WI38 (cell line): ENCODE measurements at regions not wholly inside any gene's neighbourhood (a gene's known extent, or its start where the extent isn't known, plus 50 kb on each side); places are given as distances from the start of the nearest gene placed in this dataset.

Source experiments
- H3K4me3 ChIP-seq: 2 replicates; pipeline ENCODE4 v1.5.1; 2011; ENCODE audit warnings: low read depth, mild to moderate bottlenecking, control low read depth, low read length
- CTCF ChIP-seq: IDR thresholded peaks from 2 replicates; pipeline ENCODE4 v1.5.1; 2012; ENCODE audit warnings: low read depth, mild to moderate bottlenecking, control low read depth, low read length

- no peak for TF ChIP-seq CTCF
- no peak overlapping the region for H3K4me3 ChIP-seq
Measured at GRCh38 chr2:120465989-120466703, 120.2 kb downstream of the INHBB start.

- H3K4me3 ChIP-seq = no peak overlapping the region
- no peak for TF ChIP-seq CTCF
Measured at GRCh38 chr2:120466704-120467054, 120.7 kb downstream of the INHBB start.

- H3K4me3 ChIP-seq = no peak overlapping the region
- no peak for TF ChIP-seq CTCF
Measured at GRCh38 chr2:120468136-120468535, 122.2 kb downstream of the INHBB start.

GRCh38 chr2:120469426-120469825, 123.5 kb downstream of the INHBB start:
- TF ChIP-seq CTCF = no peak
- no peak overlapping the region for H3K4me3 ChIP-seq

- no peak for TF ChIP-seq CTCF
- H3K4me3 ChIP-seq = no peak overlapping the region
Measured at GRCh38 chr2:120470041-120470965, 124.4 kb downstream of the INHBB start.

- H3K4me3 ChIP-seq = no peak overlapping the region
- no peak for TF ChIP-seq CTCF
Measured at GRCh38 chr2:120471166-120471565, 125.2 kb downstream of the INHBB start.

GRCh38 chr2:120472031-120472430, 126.1 kb downstream of the INHBB start:
- no peak for TF ChIP-seq CTCF

More at GRCh38 chr2:120472031-120472430, 126.1 kb downstream of the INHBB start:
- no peak overlapping the region for H3K4me3 ChIP-seq
